ENCODE measurements at regions not wholly inside any gene's neighbourhood (a gene's known extent, or its start where the extent isn't known, plus 50 kb on each side); places are given as distances from the start of the nearest gene placed in this dataset.

DNA sequence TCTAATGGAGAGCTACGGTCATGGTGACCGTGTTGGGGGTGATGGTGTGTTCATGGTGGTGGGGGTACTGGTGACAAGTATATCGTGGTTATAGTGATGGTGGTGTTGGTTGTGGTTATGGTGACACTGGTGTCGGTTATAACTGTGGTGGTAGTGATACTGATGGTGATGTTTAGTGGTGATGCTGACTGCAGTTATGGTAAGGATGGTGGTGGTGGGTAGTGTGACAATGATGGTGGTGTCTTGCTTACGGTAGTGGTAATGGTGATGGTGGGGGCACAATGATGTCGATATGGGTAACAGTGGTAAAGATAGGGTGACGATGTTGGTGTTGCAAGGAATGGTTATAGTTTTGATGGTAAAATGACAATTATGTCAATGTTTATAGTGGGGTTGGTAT lies 98.9 kb upstream of the SLC2A1 start:
- peaks cover 20% of the 10 kb centered on the region for H3K4me1 ChIP-seq (ENCODE audit: control insufficient read depth, insufficient read depth, low read length)
- no peak overlapping the region for H3K4me3 ChIP-seq (ENCODE audit: insufficient read depth, low read depth, low read length)
- no peaks in the 10 kb centered on the region for H3K27me3 ChIP-seq (ENCODE audit: control insufficient read depth, insufficient read depth, low read length, poor library complexity, severe bottlenecking)
- no peak overlapping the region for H3K27ac ChIP-seq (ENCODE audit: insufficient read depth, low read depth, low read length, poor library complexity, severe bottlenecking)
- 94 to 96% methylated on average over 7 of the region's 7 CpGs for whole genome bisulfite sequencing, 2 experiments
- no peaks in the 10 kb centered on the region for H3K36me3 ChIP-seq (ENCODE audit: control insufficient read depth, insufficient read depth, low read length)
- no peaks in the 10 kb centered on the region for H3K9me3 ChIP-seq (ENCODE audit: control insufficient read depth, low read length)

DNA sequence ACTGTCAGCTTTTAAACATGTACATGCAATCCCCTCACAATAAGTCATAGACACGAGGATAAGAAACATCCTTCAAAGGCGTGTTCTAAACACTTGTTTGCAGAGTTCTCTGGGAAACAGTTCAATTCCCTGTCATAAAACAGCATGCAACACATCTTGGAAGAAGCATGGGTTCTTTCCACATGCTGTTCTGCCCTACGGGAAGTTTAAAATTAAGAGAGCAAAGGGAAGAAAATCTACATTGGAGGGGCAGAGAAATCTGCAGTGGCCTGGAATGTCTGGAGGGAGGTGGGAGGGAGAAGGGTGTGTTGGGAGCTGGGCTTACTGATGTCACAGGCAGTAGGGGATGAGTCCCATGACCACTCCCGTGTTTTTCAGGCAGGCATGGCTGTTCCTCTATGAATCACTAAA lies 98.3 kb upstream of the SLC2A1 start:
- H3K9me3 ChIP-seq (ENCODE audit: control insufficient read depth, low read length) = no peaks in the 10 kb centered on the region
- WGBS, 2 experiments = 88 to 94% methylated on average over 4 of the region's 4 CpGs
- peaks cover 24% of the 10 kb centered on the region for H3K4me1 ChIP-seq (ENCODE audit: control insufficient read depth, insufficient read depth, low read length)
- no peak overlapping the region for H3K4me3 ChIP-seq (ENCODE audit: insufficient read depth, low read depth, low read length)
- H3K36me3 ChIP-seq (ENCODE audit: control insufficient read depth, insufficient read depth, low read length) = no peaks in the 10 kb centered on the region
- H3K27me3 ChIP-seq (ENCODE audit: control insufficient read depth, insufficient read depth, low read length, poor library complexity, severe bottlenecking) = no peaks in the 10 kb centered on the region
- no peak overlapping the region for H3K27ac ChIP-seq (ENCODE audit: insufficient read depth, low read depth, low read length, poor library complexity, severe bottlenecking)

DNA sequence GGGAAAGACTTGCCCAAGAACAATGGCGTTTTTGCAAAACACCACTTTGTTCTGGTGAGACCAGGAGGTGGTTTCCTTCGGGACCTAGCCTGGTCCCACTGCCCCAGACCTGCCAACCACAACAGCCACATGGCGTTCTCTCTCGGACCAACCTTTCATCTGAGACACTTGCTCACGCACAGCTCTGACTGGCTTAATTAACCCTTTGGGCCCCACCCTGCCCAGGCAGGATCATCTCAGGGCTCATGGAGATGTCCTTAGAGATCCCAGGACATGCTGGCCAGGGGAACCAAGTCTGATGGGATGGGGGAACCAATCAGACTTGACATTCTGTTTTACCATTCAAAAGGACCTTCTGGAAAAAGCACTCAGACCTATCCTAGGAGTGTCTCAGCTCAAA lies 97.8 kb upstream of the SLC2A1 start:
- Histone ChIP-seq H3K4me1 (ENCODE audit: control insufficient read depth, insufficient read depth, low read length) (peaks cover 24% of the 10 kb centered on the region), H3K36me3 (ENCODE audit: control insufficient read depth, insufficient read depth, low read length) (no peaks in the 10 kb centered on the region), H3K9me3 (ENCODE audit: control insufficient read depth, low read length) (no peaks in the 10 kb centered on the region), H3K27ac (ENCODE audit: insufficient read depth, low read depth, low read length, poor library complexity, severe bottlenecking) (no peak overlapping the region), H3K27me3 (ENCODE audit: control insufficient read depth, insufficient read depth, low read length, poor library complexity, severe bottlenecking) (no peaks in the 10 kb centered on the region), H3K4me3 (ENCODE audit: insufficient read depth, low read depth, low read length) (no peak overlapping the region)
- WGBS, 2 experiments = 83 to 86% methylated on average over 5 of the region's 5 CpGs

DNA sequence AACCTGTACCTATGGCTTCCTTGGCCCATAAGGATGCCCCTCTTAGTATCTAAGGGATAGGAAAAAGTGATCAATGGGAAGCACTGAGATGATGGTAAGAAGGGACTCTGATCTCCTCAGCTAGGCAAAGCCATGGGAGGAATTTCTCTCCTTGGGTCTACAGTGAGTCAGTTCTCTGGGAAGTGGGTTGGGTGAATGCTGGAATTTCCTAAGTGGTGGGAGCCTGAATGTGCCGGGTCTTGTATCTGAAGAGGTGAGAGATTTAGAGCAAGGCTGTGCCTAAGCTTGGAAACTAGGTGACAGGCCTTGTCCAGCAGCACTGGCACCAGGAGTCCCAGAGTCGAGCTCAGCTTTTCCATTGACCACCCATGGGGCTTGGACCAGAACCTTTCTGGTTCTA lies 96.3 kb upstream of the SLC2A1 start:
- Histone ChIP-seq H3K9me3 (ENCODE audit: control insufficient read depth, low read length) (no peaks in the 10 kb centered on the region), H3K4me3 (ENCODE audit: insufficient read depth, low read depth, low read length) (no peak overlapping the region), H3K27me3 (ENCODE audit: control insufficient read depth, insufficient read depth, low read length, poor library complexity, severe bottlenecking) (no peaks in the 10 kb centered on the region), H3K4me1 (ENCODE audit: control insufficient read depth, insufficient read depth, low read length) (peaks cover 26% of the 10 kb centered on the region), H3K36me3 (ENCODE audit: control insufficient read depth, insufficient read depth, low read length) (no peaks in the 10 kb centered on the region), H3K27ac (ENCODE audit: insufficient read depth, low read depth, low read length, poor library complexity, severe bottlenecking) (no peak overlapping the region)
- 93 to 94% methylated on average over 2 of the region's 2 CpGs for WGBS, 2 experiments

DNA sequence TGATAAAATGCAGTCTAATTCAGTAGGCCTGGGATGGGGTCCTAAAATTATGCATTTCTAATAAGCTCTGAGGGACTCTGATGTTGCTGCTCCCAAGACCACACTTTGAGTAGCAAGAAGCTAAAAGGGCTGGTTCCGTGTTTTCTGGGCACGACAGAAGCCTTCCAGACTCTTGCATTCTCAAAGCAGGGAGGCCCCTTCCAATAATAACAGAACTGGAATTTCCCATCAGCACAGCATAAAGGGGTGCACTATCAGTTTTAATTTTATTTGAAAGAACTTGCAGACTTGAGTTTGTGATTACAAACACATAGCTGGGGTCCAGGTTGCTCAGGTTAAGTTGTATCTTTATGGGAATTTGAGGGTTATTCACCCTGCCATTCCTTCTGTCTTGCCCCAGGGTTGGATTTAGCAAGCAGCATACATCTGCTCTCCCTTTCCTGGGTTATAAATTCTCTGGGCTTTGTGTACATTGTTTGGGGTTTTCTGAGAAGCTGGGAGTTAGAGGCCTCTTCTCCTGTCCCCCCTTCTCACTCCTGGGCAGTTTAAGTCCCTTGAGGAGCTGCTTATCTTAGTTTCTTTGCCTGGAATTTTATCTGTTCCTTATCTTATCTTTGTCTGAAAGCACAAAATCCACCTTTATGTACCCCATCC lies 94.2 kb upstream of the SLC2A1 start:
- Histone ChIP-seq H3K9me3 (ENCODE audit: control insufficient read depth, low read length) (no peaks in the 10 kb centered on the region), H3K36me3 (ENCODE audit: control insufficient read depth, insufficient read depth, low read length) (no peaks in the 10 kb centered on the region), H3K4me1 (ENCODE audit: control insufficient read depth, insufficient read depth, low read length) (peaks cover 26% of the 10 kb centered on the region), H3K27me3 (ENCODE audit: control insufficient read depth, insufficient read depth, low read length, poor library complexity, severe bottlenecking) (no peaks in the 10 kb centered on the region), H3K4me3 (ENCODE audit: insufficient read depth, low read depth, low read length) (no peak overlapping the region), H3K27ac (ENCODE audit: insufficient read depth, low read depth, low read length, poor library complexity, severe bottlenecking) (no peak overlapping the region)
- 88 to 91% methylated on average over 2 of the region's 2 CpGs for WGBS, 2 experiments

DNA sequence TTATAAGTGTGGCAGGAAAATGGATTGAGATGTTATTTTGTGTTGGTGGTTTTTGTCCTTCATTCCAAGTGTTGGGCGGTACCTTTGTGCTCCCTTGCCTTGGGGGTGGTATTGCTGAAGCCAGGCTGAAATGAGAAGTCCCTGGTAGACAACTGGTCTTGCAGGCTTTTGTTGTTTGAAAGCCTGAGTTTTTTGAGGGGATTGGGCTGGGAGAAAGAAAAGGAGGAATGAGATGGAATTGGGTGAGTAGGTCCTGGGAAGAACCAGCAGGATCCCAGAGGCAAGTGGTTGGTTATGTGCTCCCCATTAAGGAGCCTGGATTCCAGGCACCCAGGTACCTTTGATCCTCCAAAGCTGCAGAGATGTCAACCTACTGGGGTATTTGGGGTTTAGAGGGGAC lies 93.7 kb upstream of the SLC2A1 start:
- Histone ChIP-seq H3K27ac (ENCODE audit: insufficient read depth, low read depth, low read length, poor library complexity, severe bottlenecking) (no peak overlapping the region), H3K9me3 (ENCODE audit: control insufficient read depth, low read length) (no peaks in the 10 kb centered on the region), H3K36me3 (ENCODE audit: control insufficient read depth, insufficient read depth, low read length) (no peaks in the 10 kb centered on the region), H3K4me3 (ENCODE audit: insufficient read depth, low read depth, low read length) (no peak overlapping the region), H3K27me3 (ENCODE audit: control insufficient read depth, insufficient read depth, low read length, poor library complexity, severe bottlenecking) (no peaks in the 10 kb centered on the region), H3K4me1 (ENCODE audit: control insufficient read depth, insufficient read depth, low read length) (peaks cover 25% of the 10 kb centered on the region)
- 84 to 93% methylated on average over 1 of the region's 1 CpG for WGBS, 2 experiments

DNA sequence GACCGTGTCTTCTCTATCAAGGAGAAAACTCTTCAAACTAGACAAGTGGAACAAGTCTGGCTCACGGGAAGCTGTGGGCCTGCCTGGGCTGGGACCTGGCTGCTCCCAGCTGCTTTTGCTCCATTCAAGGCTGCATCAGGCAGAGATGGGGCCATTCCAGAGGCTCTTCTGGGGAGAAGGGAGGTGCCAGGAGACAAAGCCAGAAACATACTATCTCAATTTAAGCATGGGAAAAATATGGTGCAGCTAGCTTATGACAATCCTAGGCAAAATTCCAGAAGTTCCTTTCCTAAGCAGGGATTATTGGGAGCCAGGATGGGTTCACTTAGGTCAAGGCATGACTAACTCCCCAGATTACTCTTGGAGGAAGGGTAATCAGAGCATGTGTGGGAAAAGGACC lies 90.8 kb upstream of the SLC2A1 start:
- H3K36me3 ChIP-seq (ENCODE audit: control insufficient read depth, insufficient read depth, low read length) = no peaks in the 10 kb centered on the region
- H3K27me3 ChIP-seq (ENCODE audit: control insufficient read depth, insufficient read depth, low read length, poor library complexity, severe bottlenecking) = no peaks in the 10 kb centered on the region
- H3K27ac ChIP-seq (ENCODE audit: insufficient read depth, low read depth, low read length, poor library complexity, severe bottlenecking) = no peak overlapping the region
- no peaks in the 10 kb centered on the region for H3K9me3 ChIP-seq (ENCODE audit: control insufficient read depth, low read length)
- peaks cover 25% of the 10 kb centered on the region for H3K4me1 ChIP-seq (ENCODE audit: control insufficient read depth, insufficient read depth, low read length)
- 91 to 95% methylated on average over 2 of the region's 2 CpGs for WGBS, 2 experiments
- no peak overlapping the region for H3K4me3 ChIP-seq (ENCODE audit: insufficient read depth, low read depth, low read length)

DNA sequence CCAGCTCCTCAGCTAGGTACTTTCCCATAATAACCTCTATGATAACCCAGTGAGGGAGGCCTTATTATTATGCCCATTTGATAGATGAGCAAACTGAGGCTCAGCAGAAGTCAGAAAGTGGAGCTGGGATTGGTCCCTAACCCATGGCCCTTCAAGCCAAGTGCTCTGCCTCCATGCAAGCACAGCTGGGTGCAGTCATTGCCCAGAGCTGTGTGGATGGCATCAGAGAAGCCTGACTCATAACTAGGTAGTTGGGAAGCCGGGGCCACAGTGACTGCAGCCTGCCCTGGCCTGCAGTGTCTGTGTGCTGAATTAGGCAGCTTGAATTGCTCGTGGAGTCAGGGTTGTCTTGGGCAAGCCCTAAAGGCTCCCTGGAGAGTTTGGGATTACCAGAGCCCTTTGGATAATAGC lies 89.9 kb upstream of the SLC2A1 start:
- H3K4me1 ChIP-seq (ENCODE audit: control insufficient read depth, insufficient read depth, low read length) = peaks cover 25% of the 10 kb centered on the region
- no peaks in the 10 kb centered on the region for H3K36me3 ChIP-seq (ENCODE audit: control insufficient read depth, insufficient read depth, low read length)
- H3K27me3 ChIP-seq (ENCODE audit: control insufficient read depth, insufficient read depth, low read length, poor library complexity, severe bottlenecking) = no peaks in the 10 kb centered on the region
- 66 to 69% methylated on average over 2 of the region's 2 CpGs for WGBS, 2 experiments
- H3K27ac ChIP-seq (ENCODE audit: insufficient read depth, low read depth, low read length, poor library complexity, severe bottlenecking) = no peak overlapping the region
- no peaks in the 10 kb centered on the region for H3K9me3 ChIP-seq (ENCODE audit: control insufficient read depth, low read length)
- H3K4me3 ChIP-seq (ENCODE audit: insufficient read depth, low read depth, low read length) = no peak overlapping the region

DNA sequence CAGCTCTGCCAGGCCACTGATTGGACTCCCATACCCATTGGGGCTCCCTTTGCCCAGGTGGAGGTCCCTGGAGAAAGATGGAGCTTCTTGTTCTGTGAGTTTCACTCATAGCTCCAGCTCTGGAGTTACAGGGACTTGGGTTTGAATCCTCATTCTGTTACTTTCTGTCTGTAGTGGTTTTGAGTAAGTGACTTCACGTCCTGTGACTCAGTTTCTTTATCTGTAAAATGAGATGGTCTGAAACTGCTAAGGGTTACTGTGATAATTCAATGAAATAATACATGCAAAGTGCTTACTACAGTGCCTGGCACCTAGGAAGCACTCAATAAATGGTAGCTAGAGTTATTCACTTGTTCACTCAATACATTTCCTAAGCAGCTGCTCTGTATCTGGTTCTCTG lies 88.5 kb upstream of the SLC2A1 start:
- H3K9me3 ChIP-seq (ENCODE audit: control insufficient read depth, low read length) = no peaks in the 10 kb centered on the region
- peaks cover 14% of the 10 kb centered on the region for H3K4me1 ChIP-seq (ENCODE audit: control insufficient read depth, insufficient read depth, low read length)
- no peaks in the 10 kb centered on the region for H3K27me3 ChIP-seq (ENCODE audit: control insufficient read depth, insufficient read depth, low read length, poor library complexity, severe bottlenecking)
- H3K27ac ChIP-seq (ENCODE audit: insufficient read depth, low read depth, low read length, poor library complexity, severe bottlenecking) = no peak overlapping the region
- H3K4me3 ChIP-seq (ENCODE audit: insufficient read depth, low read depth, low read length) = no peak overlapping the region
- no peaks in the 10 kb centered on the region for H3K36me3 ChIP-seq (ENCODE audit: control insufficient read depth, insufficient read depth, low read length)
- WGBS, 2 experiments = 92 to 93% methylated on average over 1 of the region's 1 CpG

DNA sequence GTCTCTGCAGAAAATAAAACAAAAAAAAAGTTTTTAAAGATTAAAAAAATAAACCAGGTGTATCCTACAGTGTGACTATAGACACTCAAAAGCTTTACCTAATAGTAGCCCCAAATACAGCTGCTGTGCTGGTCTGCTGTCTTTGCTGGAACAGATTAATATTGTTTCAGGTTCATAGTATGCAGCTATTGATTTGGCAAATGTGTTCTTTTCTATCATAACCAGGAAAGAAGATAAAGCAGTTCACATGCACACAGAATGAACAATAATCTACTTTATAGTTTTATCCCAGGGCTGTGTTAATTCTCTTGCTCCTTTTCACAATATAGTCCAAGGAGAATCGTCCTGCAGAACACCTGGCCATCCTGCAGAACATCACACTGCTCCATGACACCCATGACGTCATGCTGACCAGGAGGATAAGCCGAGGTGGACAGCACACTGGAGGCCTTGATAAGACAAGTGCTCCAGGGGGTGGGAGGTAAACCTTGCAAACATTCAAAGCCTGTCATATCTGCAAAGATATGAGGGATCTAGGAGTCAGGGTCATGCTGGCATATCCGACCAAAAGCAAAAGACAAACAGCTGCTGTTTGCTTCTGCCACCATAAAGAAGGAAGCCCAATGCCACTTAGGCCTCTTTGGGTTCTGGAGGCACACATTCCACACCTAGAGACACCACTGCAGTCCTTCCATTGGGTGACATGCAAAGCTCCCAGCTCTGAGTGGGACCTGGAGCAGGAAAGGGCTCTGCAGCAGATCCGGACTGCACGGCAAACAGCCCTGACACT lies 86.1 kb upstream of the SLC2A1 start:
- H3K27ac ChIP-seq (ENCODE audit: insufficient read depth, low read depth, low read length, poor library complexity, severe bottlenecking) = no peak overlapping the region
- no peaks in the 10 kb centered on the region for H3K36me3 ChIP-seq (ENCODE audit: control insufficient read depth, insufficient read depth, low read length)
- H3K4me3 ChIP-seq (ENCODE audit: insufficient read depth, low read depth, low read length) = no peak overlapping the region
- 92 to 93% methylated on average over 6 of the region's 6 CpGs for WGBS, 2 experiments
- no peaks in the 10 kb centered on the region for H3K27me3 ChIP-seq (ENCODE audit: control insufficient read depth, insufficient read depth, low read length, poor library complexity, severe bottlenecking)
- H3K4me1 ChIP-seq (ENCODE audit: control insufficient read depth, insufficient read depth, low read length) = peaks cover 9% of the 10 kb centered on the region
- no peaks in the 10 kb centered on the region for H3K9me3 ChIP-seq (ENCODE audit: control insufficient read depth, low read length)

Data from ectodermal cell (in vitro differentiated cells).